ENCODE measurements at regions not wholly inside any gene's neighbourhood (a gene's known extent, or its start where the extent isn't known, plus 50 kb on each side); places are given as distances from the start of the nearest gene placed in this dataset.

DNA sequence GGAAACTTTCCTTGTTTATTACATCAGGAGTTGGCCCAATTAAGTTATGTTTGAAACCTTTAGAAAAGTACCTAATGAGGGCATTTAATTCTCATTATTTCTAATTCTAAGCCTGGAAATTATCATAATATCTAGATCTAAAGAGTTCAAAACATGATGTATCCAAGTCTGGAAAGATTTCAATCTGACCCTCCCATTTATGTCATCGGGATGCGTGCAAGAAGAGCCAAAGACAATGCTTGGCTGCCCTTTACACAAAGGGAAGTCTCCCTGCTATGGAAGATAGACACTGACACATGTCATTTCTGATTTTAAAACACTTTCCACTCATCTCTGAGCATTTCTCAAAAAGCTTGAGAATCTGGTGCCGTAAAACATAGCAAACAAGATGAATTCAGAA lies 222.4 kb downstream of the ANTXR2 start:
- no peak for DNase-seq (ENCODE audit: extremely low read depth, insufficient read length)
- no peak overlapping the region for H3K4me3 ChIP-seq (replicated peaks; ENCODE audit: low read depth, low read length)
- TF ChIP-seq, protein P1, sequence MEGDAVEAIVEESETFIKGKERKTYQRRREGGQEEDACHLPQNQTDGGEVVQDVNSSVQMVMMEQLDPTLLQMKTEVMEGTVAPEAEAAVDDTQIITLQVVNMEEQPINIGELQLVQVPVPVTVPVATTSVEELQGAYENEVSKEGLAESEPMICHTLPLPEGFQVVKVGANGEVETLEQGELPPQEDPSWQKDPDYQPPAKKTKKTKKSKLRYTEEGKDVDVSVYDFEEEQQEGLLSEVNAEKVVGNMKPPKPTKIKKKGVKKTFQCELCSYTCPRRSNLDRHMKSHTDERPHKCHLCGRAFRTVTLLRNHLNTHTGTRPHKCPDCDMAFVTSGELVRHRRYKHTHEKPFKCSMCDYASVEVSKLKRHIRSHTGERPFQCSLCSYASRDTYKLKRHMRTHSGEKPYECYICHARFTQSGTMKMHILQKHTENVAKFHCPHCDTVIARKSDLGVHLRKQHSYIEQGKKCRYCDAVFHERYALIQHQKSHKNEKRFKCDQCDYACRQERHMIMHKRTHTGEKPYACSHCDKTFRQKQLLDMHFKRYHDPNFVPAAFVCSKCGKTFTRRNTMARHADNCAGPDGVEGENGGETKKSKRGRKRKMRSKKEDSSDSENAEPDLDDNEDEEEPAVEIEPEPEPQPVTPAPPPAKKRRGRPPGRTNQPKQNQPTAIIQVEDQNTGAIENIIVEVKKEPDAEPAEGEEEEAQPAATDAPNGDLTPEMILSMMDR (IDR thresholded peaks at IDR 0.05; ENCODE audit: insufficient read depth, low read length, poor library complexity, severe bottlenecking): no peak

DNA sequence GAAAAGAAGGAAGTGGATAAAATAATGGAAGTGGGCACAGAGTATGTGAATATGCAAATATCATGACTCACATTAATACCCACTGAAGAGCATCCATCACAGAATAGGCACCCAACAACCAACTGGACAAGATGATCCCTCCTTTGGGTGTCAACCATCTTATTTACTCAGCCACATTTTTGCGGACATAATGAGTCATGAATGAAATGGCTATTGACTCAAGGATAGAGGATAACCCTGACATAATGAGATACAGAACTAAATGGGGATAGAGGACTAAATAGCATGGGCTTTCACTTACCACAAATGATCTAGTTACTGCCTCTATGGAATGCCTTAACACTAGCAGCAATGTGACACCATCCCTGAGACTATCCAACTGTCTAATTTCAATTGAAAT lies 224.7 kb downstream of the ANTXR2 start:
- no peaks in the 10 kb centered on the region for H3K36me3 ChIP-seq (ENCODE audit: control insufficient read depth, insufficient read depth, low read length)
- no peak for DNase-seq (ENCODE audit: extremely low read depth, insufficient read length)

More for the DNA sequence above, 222.4 kb downstream of the ANTXR2 start:
- no peaks in the 10 kb centered on the region for H3K27me3 ChIP-seq (replicated peaks; ENCODE audit: control insufficient read depth, insufficient read depth, low read length)
- H3K36me3 ChIP-seq (ENCODE audit: control insufficient read depth, insufficient read depth, low read length): no peaks in the 10 kb centered on the region

DNA sequence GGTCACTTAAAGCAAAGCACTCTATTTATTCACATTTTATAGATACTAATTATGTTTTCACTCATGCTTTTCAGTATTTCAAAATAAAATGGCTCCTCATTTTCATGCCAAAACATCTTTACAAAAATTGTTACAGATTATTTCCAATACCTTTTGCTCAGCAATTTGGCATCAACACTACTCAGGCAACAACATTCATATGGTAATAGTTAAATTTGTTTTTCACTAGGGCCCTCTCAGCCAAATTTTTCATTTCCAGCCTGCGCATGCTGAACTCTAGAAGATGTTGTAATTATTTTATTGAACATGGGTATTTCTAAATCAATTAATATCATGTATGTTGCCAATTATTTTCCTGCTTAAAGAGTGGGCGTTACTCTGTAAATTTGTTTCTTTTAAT lies 225.6 kb downstream of the ANTXR2 start:
- TF ChIP-seq, protein P1 (IDR thresholded peaks at IDR 0.05; ENCODE audit: insufficient read depth, low read length, poor library complexity, severe bottlenecking): no peak
- Histone ChIP-seq H3K36me3 (ENCODE audit: control insufficient read depth, insufficient read depth, low read length) (no peaks in the 10 kb centered on the region), H3K4me3 (replicated peaks; ENCODE audit: low read depth, low read length) (no peak overlapping the region), H3K27me3 (replicated peaks; ENCODE audit: control insufficient read depth, insufficient read depth, low read length) (no peaks in the 10 kb centered on the region)
- no peak for DNase-seq (ENCODE audit: extremely low read depth, insufficient read length)

More for the DNA sequence above, 224.7 kb downstream of the ANTXR2 start:
- Histone ChIP-seq H3K4me3 (replicated peaks; ENCODE audit: low read depth, low read length) (no peak overlapping the region), H3K27me3 (replicated peaks; ENCODE audit: control insufficient read depth, insufficient read depth, low read length) (no peaks in the 10 kb centered on the region)
- TF ChIP-seq, protein P1 (IDR thresholded peaks at IDR 0.05; ENCODE audit: insufficient read depth, low read length, poor library complexity, severe bottlenecking): no peak

DNA sequence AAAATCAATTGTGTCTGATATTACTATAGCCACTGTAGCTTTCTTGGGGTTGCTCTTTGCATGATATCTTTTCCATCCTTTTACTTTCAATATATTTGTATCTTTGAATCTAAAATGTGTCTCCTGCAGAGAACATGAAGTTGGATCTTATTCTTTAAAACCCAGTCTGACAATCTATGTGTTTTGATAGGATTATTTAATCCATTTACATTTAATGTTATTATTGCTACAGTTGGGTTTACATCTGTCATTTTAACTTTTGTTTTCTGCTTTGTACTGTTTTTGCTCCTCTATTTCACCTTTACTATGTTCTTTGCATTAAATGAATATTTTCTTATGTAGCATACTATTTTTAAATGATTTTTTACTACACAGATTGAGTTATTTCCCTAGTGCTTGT lies 230.9 kb downstream of the ANTXR2 start:
- TF ChIP-seq, protein P1 (IDR thresholded peaks at IDR 0.05; ENCODE audit: insufficient read depth, low read length, poor library complexity, severe bottlenecking): no peak
- no peaks in the 10 kb centered on the region for H3K27me3 ChIP-seq (replicated peaks; ENCODE audit: control insufficient read depth, insufficient read depth, low read length)
- DNase-seq (ENCODE audit: extremely low read depth, insufficient read length): no peak
- H3K36me3 ChIP-seq (ENCODE audit: control insufficient read depth, insufficient read depth, low read length): no peaks in the 10 kb centered on the region
- H3K4me3 ChIP-seq (replicated peaks; ENCODE audit: low read depth, low read length): no peak overlapping the region

DNA sequence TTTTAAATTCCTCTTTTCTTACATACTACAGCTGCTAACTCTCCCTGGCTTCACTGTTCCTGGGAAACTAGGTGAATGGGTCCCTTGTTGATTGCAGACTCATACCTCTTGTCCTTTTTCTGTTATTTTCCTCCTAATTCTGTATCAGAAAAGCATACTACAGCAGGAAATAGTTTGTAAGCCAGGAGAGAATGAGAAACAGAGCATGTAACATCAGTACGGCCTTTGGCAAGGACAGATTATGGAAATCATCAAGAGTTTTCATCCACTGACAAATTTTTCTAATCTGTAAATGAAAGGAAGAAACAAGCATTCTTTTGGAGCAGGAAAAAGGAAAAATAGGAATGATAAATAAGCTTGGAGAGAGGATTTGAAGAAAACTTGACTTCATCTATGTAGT lies 239.2 kb downstream of the ANTXR2 start:
- DNase-seq (ENCODE audit: extremely low read depth, insufficient read length): no peak
- no peaks in the 10 kb centered on the region for H3K27me3 ChIP-seq (replicated peaks; ENCODE audit: control insufficient read depth, insufficient read depth, low read length)
- TF ChIP-seq, protein P1 (IDR thresholded peaks at IDR 0.05; ENCODE audit: insufficient read depth, low read length, poor library complexity, severe bottlenecking): no peak

More for the DNA sequence above, 239.2 kb downstream of the ANTXR2 start:
- Histone ChIP-seq H3K4me3 (replicated peaks; ENCODE audit: low read depth, low read length) (no peak overlapping the region), H3K36me3 (ENCODE audit: control insufficient read depth, insufficient read depth, low read length) (no peaks in the 10 kb centered on the region)

Measured in GM06990 (cell line).